ENCODE measurements at regions not wholly inside any gene's neighbourhood (a gene's known extent, or its start where the extent isn't known, plus 50 kb on each side); places are given as distances from the start of the nearest gene placed in this dataset.
A peak's percentile ranks its signal among the peaks of the same experiment; 100 is the strongest.

DNA sequence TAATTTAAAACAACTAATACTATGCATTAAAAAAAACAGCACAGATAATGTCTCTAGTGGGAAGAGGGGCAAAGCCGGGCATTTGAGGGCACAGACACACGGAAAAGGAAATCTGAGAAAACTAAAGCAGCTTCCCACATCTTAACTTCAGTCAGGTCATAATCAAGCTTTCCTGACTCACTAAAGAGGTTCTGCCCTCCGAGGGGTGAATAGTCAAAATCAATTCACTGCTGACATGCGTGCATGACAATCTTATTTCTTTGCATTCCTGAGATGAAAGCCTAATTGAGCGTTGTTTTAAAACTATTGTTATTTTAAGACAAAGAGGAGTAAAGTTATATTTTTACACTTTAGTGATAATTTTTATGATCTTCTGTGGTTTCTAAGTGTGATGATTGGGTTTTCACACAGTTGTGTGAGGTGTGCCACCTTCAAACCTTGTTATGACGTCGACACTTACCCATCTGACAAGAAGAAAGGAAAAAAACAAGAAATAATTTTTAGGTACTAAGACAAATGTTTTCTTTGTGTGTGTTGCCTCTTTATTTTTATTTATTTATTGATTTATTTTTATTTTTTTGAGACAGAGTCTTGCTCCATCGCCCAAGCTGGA is 90.9 kb downstream of the GATA6 start:
- TF ChIP-seq SIN3A (IDR thresholded peaks at IDR 0.05; ENCODE audit: borderline replicate concordance, insufficient read depth, low read length), result no peak
- no peak for TF ChIP-seq FOXP2 (optimal IDR thresholded peaks at IDR 0.05; ENCODE audit: borderline replicate concordance, extremely low read depth, extremely low read length, insufficient read depth)
- TF ChIP-seq POLR2AphosphoS5 (IDR thresholded peaks at IDR 0.05; ENCODE audit: low read depth, low read length), result no peak
- TF ChIP-seq, protein P1, sequence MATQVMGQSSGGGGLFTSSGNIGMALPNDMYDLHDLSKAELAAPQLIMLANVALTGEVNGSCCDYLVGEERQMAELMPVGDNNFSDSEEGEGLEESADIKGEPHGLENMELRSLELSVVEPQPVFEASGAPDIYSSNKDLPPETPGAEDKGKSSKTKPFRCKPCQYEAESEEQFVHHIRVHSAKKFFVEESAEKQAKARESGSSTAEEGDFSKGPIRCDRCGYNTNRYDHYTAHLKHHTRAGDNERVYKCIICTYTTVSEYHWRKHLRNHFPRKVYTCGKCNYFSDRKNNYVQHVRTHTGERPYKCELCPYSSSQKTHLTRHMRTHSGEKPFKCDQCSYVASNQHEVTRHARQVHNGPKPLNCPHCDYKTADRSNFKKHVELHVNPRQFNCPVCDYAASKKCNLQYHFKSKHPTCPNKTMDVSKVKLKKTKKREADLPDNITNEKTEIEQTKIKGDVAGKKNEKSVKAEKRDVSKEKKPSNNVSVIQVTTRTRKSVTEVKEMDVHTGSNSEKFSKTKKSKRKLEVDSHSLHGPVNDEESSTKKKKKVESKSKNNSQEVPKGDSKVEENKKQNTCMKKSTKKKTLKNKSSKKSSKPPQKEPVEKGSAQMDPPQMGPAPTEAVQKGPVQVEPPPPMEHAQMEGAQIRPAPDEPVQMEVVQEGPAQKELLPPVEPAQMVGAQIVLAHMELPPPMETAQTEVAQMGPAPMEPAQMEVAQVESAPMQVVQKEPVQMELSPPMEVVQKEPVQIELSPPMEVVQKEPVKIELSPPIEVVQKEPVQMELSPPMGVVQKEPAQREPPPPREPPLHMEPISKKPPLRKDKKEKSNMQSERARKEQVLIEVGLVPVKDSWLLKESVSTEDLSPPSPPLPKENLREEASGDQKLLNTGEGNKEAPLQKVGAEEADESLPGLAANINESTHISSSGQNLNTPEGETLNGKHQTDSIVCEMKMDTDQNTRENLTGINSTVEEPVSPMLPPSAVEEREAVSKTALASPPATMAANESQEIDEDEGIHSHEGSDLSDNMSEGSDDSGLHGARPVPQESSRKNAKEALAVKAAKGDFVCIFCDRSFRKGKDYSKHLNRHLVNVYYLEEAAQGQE (IDR thresholded peaks at IDR 0.05; ENCODE audit: insufficient read depth in 1 of 2, low read depth in 2 of 2, low read length in 2 of 2), result no peak
- no peak for TF ChIP-seq TAF1 (IDR thresholded peaks at IDR 0.05; ENCODE audit: borderline replicate concordance, insufficient read depth, low read length)

DNA sequence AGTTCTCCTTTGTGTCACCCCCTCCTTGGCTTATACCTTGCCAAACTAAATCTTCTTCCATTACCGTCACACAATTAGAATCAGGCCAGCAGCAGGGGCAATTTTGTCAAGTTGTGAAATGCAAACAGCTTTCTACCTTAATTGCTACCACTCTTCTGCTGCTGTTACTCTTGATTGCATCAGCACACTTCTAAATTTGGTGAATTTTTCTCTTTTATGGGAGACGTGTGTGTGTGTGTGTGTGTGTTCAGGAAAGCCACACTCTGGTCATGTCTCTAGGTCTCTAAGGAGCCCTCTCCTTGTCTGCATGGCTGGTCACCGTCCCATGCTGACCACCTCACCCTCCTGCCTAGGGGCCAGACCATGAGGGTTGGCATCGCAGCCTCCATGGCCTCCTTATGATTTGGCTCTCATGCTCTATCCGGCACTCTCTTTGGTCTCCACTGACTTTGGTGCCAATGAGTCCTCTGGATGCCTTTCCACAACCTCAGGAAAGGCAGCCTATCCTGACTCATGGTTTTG is 87.7 kb downstream of the GATA6 start:
- TF ChIP-seq SIN3A (IDR thresholded peaks at IDR 0.05; ENCODE audit: borderline replicate concordance, insufficient read depth, low read length), result no peak
- TF ChIP-seq, protein P1 (IDR thresholded peaks at IDR 0.05; ENCODE audit: insufficient read depth in 1 of 2, low read depth in 2 of 2, low read length in 2 of 2), result no peak
- no peak for TF ChIP-seq FOXP2 (optimal IDR thresholded peaks at IDR 0.05; ENCODE audit: borderline replicate concordance, extremely low read depth, extremely low read length, insufficient read depth)
- no peak for TF ChIP-seq TAF1 (IDR thresholded peaks at IDR 0.05; ENCODE audit: borderline replicate concordance, insufficient read depth, low read length)
- no peak for TF ChIP-seq POLR2AphosphoS5 (IDR thresholded peaks at IDR 0.05; ENCODE audit: low read depth, low read length)

DNA sequence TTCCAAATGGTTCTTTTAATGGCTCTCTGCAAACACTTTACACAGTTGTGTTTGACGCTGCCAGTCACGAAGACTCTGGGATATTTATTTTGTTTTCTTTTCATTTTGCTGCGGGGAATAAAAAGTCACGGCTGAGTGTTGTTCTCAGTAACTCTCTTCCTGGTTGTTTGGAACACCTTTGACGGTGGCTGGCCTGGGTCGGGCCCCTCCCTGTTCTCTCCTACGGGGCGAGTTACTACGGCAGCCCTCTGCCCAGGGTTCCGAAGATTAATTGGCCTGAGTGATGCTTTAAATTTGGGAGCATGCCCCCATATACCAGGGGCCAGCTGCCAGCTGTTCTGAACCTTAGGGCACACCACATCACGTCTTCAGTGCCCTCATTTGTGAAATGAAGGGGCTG is 84.7 kb downstream of the GATA6 start:
- TF ChIP-seq SIN3A (IDR thresholded peaks at IDR 0.05; ENCODE audit: borderline replicate concordance, insufficient read depth, low read length) (no peak), FOXP2 (optimal IDR thresholded peaks at IDR 0.05; ENCODE audit: borderline replicate concordance, extremely low read depth, extremely low read length, insufficient read depth) (no peak), TAF1 (IDR thresholded peaks at IDR 0.05; ENCODE audit: borderline replicate concordance, insufficient read depth, low read length) (no peak)
- TF ChIP-seq, protein P1 (IDR thresholded peaks at IDR 0.05; ENCODE audit: insufficient read depth in 1 of 2, low read depth in 2 of 2, low read length in 2 of 2), result no peak

DNA sequence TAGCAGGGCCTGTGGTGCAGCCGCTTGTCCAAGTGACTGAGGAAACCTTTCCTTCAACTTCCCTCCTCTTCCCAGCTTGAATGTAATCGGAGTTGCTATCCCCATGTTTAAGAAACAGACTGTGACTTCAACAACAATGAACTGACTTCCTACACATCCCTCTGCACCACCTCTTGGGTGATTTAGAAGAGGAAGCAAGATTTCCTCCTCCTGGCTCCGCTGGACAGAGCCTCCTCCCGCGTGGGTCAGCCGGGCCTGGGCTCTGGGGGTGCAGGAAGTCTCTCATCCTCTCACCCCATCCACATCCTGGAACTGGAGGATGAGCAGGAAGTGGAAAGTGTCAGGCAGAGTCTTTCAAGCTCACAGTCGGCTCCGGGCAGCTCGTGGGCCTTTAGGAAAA is 84.3 kb downstream of the GATA6 start:
- TF ChIP-seq, protein P1 (IDR thresholded peaks at IDR 0.05; ENCODE audit: insufficient read depth in 1 of 2, low read depth in 2 of 2, low read length in 2 of 2), result peak; percentile 81 to 89
- TF ChIP-seq FOXP2 (optimal IDR thresholded peaks at IDR 0.05; ENCODE audit: borderline replicate concordance, extremely low read depth, extremely low read length, insufficient read depth) (peak; percentile 37), TAF1 (IDR thresholded peaks at IDR 0.05; ENCODE audit: borderline replicate concordance, insufficient read depth, low read length) (no peak), POLR2AphosphoS5 (IDR thresholded peaks at IDR 0.05; ENCODE audit: low read depth, low read length) (no peak), SIN3A (IDR thresholded peaks at IDR 0.05; ENCODE audit: borderline replicate concordance, insufficient read depth, low read length) (no peak)
